ENCODE measurements at regions not wholly inside any gene's neighbourhood (a gene's known extent, or its start where the extent isn't known, plus 50 kb on each side); places are given as distances from the start of the nearest gene placed in this dataset.
A peak's percentile ranks its signal among the peaks of the same experiment; 100 is the strongest.

- Histone ChIP-seq H3K79me2 (no peaks in the 10 kb centered on the region), H3K27me3 (ENCODE audit: control insufficient read depth, insufficient read depth, low read length) (no peaks in the 10 kb centered on the region), H3K9me3 (ENCODE audit: control insufficient read depth, low read length) (no peaks in the 10 kb centered on the region), H3K36me3 (ENCODE audit: control insufficient read depth, insufficient read depth, low read length) (no peaks in the 10 kb centered on the region), H3K27ac (no peak overlapping the region), H3K9ac (no peak overlapping the region), H3K4me2 (ENCODE audit: low read length) (no peak overlapping the region), H3K4me3 (ENCODE audit: low read depth, low read length) (no peak overlapping the region), H2AFZ (no peak overlapping the region), H3K4me1 (peaks cover 5% of the 10 kb centered on the region)
- TF ChIP-seq, protein P1, sequence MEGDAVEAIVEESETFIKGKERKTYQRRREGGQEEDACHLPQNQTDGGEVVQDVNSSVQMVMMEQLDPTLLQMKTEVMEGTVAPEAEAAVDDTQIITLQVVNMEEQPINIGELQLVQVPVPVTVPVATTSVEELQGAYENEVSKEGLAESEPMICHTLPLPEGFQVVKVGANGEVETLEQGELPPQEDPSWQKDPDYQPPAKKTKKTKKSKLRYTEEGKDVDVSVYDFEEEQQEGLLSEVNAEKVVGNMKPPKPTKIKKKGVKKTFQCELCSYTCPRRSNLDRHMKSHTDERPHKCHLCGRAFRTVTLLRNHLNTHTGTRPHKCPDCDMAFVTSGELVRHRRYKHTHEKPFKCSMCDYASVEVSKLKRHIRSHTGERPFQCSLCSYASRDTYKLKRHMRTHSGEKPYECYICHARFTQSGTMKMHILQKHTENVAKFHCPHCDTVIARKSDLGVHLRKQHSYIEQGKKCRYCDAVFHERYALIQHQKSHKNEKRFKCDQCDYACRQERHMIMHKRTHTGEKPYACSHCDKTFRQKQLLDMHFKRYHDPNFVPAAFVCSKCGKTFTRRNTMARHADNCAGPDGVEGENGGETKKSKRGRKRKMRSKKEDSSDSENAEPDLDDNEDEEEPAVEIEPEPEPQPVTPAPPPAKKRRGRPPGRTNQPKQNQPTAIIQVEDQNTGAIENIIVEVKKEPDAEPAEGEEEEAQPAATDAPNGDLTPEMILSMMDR (IDR thresholded peaks at IDR 0.05), result peak; percentile 39
These were observed 437.6 kb downstream of the MAFB start for GRCh38 chr20:40251284-40251932.

- TF ChIP-seq, protein P1 (IDR thresholded peaks at IDR 0.05), result no peak
- Histone ChIP-seq H2AFZ (no peak overlapping the region), H3K79me2 (no peaks in the 10 kb centered on the region), H3K4me3 (ENCODE audit: low read depth, low read length) (no peak overlapping the region), H3K4me2 (ENCODE audit: low read length) (no peak overlapping the region), H3K9ac (no peak overlapping the region), H3K9me3 (ENCODE audit: control insufficient read depth, low read length) (no peaks in the 10 kb centered on the region), H3K27me3 (ENCODE audit: control insufficient read depth, insufficient read depth, low read length) (no peaks in the 10 kb centered on the region), H3K36me3 (ENCODE audit: control insufficient read depth, insufficient read depth, low read length) (no peaks in the 10 kb centered on the region), H3K27ac (no peak overlapping the region), H3K4me1 (peaks cover under 1% of the 10 kb centered on the region)
These were observed 439.2 kb downstream of the MAFB start for GRCh38 chr20:40249805-40250204.

DNA sequence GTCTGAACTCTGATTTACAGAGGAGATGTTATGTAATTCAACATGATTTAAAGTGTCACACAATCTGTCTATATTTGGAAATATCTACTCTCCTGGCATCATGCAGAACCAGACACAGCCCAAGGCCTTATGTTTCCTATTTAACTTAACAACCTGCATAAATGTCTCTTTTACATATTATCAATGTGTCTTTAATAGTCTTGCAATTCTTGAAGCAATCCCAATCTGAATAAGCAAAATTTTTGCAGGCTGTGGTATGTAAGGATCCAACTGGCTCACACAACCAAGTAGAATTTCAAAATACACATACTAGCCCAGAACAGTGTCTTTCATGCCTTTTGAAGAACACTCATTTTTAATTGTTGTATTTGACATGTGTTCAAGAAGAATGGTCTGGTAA, 443.2 kb downstream of the MAFB start:
- TF ChIP-seq, protein P1 (IDR thresholded peaks at IDR 0.05), result no peak
- no peak overlapping the region for H3K27ac ChIP-seq
- no peak overlapping the region for H3K4me3 ChIP-seq (ENCODE audit: low read depth, low read length)
- H3K79me2 ChIP-seq, result no peaks in the 10 kb centered on the region
- no peaks in the 10 kb centered on the region for H3K36me3 ChIP-seq (ENCODE audit: control insufficient read depth, insufficient read depth, low read length)
- peaks cover 13% of the 10 kb centered on the region for H3K4me1 ChIP-seq
- no peak overlapping the region for H2AFZ ChIP-seq
- H3K9me3 ChIP-seq (ENCODE audit: control insufficient read depth, low read length), result no peaks in the 10 kb centered on the region
- no peaks in the 10 kb centered on the region for H3K27me3 ChIP-seq (ENCODE audit: control insufficient read depth, insufficient read depth, low read length)
- no peak overlapping the region for H3K4me2 ChIP-seq (ENCODE audit: low read length)
- no peak overlapping the region for H3K9ac ChIP-seq

- H3K27ac ChIP-seq, result no peak overlapping the region
- no peaks in the 10 kb centered on the region for H3K9me3 ChIP-seq (ENCODE audit: control insufficient read depth, low read length)
- H3K4me3 ChIP-seq (ENCODE audit: low read depth, low read length), result no peak overlapping the region
- H3K9ac ChIP-seq, result no peak overlapping the region
- H3K4me2 ChIP-seq (ENCODE audit: low read length), result no peak overlapping the region
- H3K4me1 ChIP-seq, result peaks cover 16% of the 10 kb centered on the region
- no peaks in the 10 kb centered on the region for H3K36me3 ChIP-seq (ENCODE audit: control insufficient read depth, insufficient read depth, low read length)
- no peaks in the 10 kb centered on the region for H3K27me3 ChIP-seq (ENCODE audit: control insufficient read depth, insufficient read depth, low read length)
- no peaks in the 10 kb centered on the region for H3K79me2 ChIP-seq
- TF ChIP-seq, protein P1 (IDR thresholded peaks at IDR 0.05), result no peak
- no peak overlapping the region for H2AFZ ChIP-seq
These were observed 444.8 kb downstream of the MAFB start for GRCh38 chr20:40244286-40244685.

All from parathyroid adenoma (tissue), 2 donors.